GM19035 (cell line): ENCODE measurements at regions not wholly inside any gene's neighbourhood (a gene's known extent, or its start where the extent isn't known, plus 50 kb on each side); places are given as distances from the start of the nearest gene placed in this dataset.
"Not testable (repeated sequence)": the region's sequence is repeated elsewhere in the genome, so short reads cannot be mapped to it uniquely, and the experiment has no call there.

ENCODE experiments used
- ATAC-seq: cut with Tn5 transposase; IDR thresholded peaks from one replicate; pipeline ENCODE4 v1.9.1; 2021; ENCODE audit not compliant: unreplicated experiment

DNA sequence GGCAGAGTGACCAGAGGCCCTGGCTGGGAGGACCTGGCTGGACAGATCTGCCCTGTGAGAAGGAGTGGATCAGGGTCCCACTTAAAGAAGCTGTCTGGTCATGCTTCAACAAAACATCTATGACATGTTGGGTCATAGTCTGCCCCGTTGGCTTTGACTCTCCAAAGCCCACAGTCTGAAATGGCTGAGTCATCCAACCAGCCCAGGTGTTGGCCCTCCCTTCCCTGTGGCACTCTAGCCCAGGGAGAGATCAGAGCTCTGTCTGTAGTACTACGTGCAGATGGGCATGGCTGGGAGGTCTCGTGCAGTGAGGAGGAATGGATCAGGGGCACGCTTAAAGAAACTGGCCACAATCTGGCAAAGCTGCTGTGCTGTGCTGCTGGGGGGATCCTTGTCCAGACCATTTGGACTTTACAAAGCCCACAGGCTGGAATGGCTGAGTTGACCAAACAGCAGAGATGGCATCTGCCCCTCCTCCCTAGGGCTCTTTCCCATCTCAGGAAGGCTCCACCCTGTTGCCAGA is 206.1 kb downstream of the TUSC1 start:
- ATAC-seq, result no peak

DNA sequence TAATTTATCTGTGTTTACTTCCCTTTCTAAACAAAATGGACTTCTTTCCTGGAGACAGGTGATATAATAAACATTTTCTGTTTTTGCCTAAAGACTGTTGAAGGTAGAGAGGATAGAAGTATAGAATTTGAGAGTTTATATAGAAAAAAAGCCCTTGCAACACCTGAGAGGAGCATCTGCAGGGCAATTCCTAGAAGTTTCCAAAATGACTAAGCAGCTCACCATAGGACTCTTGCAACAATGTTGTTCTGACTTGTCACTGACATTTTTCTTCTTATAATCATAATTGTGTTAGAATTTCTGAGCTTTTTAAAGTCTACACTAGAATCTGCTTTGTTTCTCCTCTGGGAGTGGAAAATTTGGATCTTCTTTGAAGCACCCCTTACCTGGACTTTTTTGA is 216.8 kb downstream of the TUSC1 start:
- no peak for ATAC-seq

DNA sequence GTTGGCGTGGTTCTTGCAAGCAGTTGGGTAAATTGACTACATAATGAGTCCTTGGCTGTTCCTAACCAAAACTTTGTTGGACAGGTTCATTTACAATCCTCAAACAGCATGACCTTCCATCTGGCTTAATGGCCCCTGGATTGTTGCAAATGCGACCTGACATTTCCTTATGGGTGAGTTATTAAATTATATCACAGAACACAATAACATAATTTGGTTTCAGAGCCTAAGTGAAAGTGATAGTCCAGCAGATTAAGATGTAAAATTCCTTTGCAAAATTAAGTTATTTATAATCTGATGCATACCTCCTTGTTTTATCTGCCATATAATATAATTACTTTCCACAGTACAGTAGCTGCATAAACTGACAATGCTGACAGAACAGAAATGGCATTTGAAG is 224.4 kb downstream of the TUSC1 start:
- no peak for ATAC-seq

DNA sequence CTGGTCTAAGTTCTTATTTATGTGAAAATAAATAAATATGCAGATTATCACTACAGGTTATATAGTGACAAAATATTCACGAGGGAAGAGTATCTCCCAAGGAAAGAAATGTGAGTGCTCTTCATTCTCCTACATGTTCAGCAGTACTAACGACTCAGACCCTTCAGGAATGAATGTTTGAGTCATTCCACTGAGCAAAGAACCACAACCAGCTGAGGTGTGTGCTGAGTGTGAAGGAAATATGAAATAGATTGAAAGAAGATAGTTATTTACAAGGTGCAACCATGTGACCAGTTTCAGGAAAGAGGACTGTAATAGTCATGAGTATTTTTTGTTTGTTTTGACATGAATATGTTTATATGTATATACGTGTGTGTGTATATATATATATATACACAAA is 228.7 kb downstream of the TUSC1 start:
- ATAC-seq, result no peak

DNA sequence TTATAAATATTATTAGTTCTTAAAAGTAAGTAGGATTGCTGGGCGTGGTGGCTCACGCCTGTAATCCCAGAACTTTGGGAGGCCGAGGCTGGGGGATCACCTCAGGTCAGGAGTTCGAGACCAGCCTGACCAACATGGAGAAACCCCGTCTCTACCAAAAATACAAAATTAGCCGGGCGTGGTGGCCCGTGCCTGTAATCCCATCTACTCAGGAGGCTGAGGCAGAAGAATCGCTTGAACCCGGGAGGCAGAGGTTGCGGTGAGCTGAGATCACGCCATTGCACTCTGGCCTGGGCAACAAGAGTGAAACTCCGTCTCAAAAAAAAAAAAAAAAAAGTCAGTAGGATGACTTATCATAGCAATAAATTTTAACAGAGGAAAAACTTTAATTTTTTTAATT is 232.5 kb downstream of the TUSC1 start:
- ATAC-seq, result not testable (repeated sequence)

DNA sequence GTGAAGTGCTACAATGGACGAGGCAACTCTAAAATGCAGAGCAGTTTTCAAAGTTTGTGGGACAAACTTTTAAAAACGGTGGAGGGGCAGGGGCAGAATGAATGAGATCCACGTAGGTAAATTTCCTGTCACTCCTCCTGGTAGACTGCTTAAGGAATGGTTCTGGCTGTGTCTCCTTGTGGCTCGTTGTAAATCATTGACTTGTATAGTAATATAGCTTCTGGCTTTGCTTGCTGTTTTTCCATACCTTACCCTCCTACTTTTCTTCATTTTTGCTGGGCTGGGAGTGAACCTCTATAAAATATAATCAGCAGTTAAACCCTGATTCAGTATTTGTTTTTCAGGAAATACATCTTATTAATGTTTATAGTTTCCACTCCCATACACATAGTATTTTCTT is 235.7 kb downstream of the TUSC1 start:
- no peak for ATAC-seq

DNA sequence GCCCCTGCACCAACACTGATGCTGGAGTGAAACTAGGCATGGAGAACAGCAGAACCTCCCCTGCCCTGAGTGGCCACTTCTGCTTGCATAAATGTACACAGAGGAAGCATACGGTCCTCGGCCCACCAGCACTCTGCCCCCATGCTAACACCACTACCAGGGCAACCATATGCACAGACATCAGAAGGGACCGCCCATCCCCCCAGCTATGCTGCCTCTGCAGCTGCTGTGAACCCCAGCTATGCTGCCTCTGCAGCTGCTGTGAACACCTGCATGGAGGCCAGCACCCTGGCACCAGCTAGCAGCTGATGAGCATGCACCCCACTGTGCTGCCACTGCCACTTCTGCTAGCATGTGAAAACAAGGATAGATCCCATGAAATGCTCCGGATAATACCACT is 250.3 kb downstream of the TUSC1 start:
- ATAC-seq, result no peak

DNA sequence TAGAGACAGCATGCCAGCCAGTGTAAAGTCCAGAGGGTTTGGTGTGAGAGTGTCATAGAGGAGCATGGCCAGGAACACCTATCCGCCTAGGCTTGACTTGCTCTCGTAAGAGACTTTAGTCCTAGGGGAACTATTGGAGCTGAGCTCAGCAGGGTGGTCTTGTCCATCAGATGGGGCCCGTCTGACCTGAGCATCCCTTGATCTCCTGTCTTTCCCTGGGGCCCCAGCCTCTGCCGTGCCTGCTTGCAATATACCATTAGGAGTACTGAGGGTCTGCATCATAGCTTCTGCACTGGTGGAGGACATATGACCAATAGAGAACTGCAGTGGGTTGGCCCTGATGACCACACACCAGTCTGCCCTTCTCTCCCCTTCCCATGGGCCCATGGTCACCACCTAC is 251.0 kb downstream of the TUSC1 start:
- ATAC-seq, result no peak

DNA sequence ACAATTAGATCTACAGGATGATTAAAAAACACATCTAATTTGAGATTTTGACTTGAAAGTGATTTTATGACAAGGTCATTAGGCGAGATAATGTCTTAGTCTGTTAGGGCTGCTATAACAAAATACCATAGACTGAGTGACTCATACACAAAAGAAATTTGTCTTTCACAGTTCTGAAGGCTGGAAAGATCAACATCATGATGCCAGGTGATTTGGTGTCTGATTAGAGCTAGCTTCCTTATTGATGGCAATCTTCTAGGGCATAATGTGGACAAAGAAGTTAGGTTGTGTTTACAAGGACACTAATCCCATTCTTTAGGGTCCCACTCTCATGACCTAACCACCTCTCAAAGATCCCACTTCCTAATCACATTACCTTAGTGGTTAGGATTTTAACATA is 256.7 kb downstream of the TUSC1 start:
- no peak for ATAC-seq

DNA sequence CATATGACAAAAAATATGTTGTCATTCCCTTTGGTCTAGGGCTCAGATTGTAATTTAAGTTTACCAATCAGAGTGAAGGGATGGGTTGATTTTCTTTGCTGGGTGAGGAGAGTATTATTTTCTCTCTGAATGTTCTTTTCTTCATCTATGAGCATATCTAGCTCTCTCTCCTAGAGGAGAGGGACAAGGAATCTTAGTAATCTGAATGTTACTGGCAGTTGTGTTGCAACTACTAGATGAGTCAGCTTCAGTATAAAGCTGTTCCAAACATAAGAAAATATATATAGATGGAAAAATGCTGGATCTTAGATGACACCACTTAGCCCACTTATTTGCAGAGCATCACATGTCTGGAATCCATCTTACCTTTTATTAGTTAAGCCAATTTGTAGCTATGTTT is 259.3 kb downstream of the TUSC1 start:
- ATAC-seq, result no peak

DNA sequence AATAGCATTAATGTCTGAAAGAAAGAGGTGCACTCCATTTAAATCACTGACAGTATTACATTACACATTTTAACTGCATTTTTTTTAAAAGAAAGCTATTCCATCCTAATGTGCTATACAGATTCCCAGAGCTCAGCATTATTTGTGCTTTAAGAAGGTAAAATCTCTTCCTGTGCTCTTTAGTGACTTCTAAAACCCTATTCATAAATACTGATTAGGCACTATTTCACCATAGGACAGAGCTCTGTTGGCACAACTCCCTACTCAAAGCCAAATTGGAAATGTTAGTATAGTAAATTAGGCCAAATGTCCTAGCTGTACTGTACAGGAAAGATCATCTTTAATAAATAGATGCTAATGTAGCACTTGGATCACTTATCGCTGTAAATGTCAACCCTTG is 262.5 kb downstream of the TUSC1 start:
- no peak for ATAC-seq

DNA sequence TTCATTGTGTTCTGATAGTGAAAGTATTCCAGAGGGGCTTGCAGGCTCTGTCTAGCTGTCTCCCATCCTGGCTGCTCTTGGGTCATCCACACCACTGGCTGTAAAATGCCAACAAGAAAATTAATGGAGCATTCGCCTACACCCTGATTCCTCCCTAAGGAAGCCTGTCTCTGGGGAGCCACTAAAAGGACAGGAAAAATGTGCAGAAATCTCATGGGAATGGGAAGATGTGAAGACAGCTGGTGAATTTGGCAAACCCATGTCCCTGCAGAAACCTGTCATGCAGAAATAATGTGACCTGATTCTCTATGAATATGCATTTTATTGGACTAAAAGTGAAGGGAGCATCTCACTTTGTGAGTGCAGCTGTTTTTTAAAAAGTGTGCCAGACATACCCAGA is 265.6 kb downstream of the TUSC1 start:
- no peak for ATAC-seq

DNA sequence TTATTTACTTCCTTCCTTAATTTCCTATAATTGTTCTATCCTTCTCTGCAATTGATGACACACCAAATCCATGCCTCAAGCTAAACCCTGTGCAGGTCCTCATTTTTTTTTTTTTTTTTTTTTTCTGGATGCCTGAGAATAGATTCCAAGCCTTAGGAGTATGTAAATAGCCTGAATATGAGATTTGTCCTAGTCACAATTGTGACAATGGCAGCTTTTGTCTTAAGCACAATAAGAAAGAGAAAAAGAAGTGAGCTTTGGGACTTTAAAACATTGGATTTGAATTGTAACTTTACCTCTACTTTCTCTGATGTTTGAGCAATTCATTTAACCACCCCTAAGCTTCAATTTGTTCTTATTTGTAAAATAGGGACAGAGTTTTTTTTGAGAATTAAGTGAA is 280.5 kb downstream of the TUSC1 start:
- ATAC-seq, result no peak

DNA sequence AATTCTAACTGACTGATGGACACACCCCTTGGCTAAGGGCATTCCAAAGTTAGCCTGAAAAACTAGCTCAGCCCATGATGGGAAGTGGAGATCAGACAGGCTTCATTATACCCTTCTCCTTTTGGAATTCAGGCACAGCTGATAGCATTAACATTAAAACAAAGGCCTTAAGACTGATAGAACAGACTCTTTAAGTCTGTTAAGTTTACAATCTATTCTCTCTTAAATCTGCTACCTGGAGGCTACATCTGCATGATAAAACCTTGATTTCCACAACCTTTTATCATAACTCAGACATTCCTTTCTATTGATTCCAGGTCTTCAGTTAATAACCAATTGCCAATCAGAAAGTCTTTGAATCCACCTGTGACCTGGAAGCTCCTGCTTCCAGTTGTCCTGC is 281.4 kb downstream of the TUSC1 start:
- no peak for ATAC-seq

DNA sequence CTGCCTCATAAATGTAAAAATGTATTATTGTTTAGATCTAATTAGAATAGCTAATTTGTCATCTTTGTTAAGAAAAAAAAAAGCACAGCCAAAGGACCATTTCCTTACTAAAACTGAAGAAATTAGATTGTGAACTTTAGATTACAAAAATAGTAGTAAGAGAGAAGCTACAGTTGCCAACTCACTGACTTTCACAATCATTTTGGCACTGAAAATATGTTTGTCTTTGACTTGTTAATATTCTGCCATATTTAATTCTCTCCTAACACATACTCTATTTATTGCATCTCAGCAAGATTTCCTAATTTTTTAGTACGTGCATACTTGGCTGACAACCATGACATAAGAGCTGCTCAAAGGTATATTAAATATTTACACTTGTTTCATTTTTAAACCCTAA is 297.1 kb downstream of the TUSC1 start:
- no peak for ATAC-seq

DNA sequence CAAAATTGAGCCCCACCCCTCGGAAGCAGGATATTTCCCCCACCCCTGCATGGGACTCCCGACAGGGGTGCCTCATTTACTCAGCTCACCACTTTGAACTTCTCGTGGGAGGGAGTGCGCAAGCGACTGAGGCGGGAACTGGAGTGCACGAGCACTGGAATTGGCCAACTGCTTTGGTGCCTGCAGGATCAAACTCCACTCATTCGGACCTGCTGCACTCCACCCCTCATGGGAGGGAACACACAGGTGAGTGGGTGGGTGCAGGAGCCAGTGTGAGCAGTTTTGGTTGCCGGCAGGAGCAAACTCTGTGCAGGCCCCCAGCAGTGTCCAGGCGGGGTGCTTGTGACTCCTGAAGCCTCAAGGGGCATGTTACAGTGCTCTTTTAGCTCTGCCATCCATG is 301.2 kb downstream of the TUSC1 start:
- ATAC-seq, result no peak

DNA sequence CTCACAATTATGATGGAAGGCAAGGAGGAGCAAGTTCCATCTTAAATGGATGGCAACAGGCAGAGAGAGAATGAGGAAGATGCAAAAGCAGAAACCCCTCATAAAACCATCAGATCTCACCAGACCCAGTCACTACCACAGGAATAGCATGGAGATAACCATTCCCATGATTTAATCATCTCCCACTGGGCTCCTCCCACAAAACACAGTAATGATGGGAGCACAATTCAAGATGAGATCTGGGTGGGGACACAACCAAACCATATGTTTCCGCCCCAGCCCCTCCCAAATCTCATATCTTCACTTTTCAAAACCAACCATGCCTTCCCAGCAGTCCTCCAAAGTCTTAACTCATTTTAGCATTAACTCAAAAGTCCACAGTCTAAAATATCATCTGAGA is 304.0 kb downstream of the TUSC1 start:
- no peak for ATAC-seq

DNA sequence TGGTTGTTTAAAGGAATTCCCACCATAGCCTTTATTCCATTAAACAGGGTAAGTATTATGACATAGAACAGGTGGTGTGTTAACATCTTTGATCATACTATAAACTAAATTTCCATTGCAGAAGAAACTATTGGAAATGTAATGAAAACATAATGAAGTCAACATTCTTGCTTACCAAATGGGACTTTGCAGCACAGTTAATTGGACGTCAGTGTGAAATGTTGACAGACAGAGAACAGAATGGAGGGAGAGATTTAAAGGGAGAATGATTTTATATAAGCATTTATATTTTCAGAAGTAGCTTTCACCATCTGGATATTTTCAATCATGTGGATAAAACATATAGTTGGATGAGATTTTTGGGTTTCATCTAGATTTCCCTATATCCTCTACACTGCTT is 311.3 kb downstream of the TUSC1 start:
- no peak for ATAC-seq

DNA sequence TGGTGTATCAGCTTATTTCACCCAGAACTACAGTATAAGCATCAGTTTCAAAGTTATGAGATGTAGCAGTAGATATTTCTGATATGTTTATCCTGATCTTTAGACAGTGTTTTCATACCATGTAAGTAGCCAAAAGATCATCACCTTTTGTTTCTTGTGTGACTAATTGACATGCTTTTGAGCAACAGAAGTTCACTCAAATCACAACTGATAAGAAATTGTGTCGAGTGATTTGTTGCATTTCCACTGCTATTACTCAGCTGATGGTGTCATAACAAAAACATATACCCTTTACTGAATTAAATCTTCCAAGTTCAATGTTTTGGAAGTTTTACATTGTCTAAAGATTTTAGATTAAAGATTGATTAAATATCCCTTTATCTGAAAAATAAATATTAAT is 324.5 kb downstream of the TUSC1 start:
- ATAC-seq, result no peak

DNA sequence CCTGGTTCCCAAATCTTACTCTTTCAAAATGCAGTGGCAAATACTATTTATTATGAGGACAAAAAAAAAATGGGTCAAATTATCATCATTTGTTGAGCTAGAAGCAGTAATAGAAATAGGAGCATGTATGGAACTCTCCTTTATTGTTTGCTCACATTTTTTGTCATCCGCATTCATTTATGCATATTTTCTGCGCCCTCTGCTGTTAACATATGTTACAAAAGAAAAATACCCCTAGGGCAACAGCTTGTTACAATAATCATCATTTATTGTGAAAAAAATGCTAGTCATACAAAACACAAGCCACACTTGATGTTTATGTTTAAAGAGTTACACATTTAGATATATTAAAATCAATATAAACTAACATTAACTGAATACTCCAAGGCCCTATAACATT is 328.2 kb downstream of the TUSC1 start:
- no peak for ATAC-seq

DNA sequence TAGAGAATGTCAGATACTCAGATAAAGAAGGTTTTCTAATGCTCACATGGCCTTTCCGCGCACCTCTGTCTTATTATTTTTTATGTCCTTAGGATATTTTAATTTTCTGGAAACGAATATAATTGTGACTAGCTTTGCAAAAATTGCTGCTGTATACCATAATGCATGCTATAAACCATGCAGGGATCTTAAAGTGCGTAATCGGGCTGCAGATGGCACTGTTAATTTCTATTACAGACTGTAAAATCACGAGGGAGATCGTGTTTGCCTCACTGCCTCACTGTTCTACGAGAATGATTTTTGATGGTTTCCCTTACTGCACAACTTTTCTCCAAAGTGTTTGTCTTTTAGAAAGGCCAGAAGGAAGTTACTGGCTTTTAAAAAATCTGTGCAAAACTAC is 356.1 kb downstream of the TUSC1 start:
- no peak for ATAC-seq

DNA sequence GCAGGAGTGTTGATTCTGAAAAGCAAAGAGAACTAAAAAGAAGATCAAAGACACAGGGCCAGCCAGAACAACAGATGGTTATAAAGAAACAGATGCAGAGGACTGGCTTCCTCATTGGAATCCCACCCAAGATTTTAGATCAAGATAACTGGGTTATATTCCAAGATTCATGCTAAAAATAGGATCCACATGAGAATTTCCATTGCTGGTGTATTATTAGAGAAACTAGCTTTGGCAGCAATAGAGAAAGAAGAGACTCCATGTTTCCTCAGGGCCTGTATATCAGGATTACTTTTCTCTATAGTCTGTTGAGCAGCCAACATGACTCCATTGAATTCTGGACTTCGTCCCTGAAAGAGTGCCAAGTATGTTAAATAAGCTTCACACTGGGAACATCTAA is 367.3 kb downstream of the TUSC1 start:
- ATAC-seq, result no peak

DNA sequence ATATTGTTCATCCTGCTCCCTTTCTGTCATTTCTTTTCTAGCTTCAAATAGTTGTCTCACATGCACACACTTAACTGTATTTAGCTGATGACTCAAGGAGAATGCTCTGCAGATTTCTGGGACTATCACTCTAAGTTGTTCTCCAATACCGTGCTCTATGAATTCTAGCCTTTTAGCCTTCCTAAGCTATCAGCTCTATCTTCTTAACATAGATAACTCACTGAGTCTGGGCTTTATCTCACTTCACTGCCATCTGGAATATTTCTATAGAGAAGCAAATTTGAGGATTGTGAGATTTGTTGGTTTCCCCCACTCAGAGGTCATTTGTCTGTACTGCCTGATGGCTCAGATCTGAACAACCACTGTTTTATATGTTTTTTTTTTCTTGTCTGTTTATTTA is 369.7 kb downstream of the TUSC1 start:
- ATAC-seq, result no peak

DNA sequence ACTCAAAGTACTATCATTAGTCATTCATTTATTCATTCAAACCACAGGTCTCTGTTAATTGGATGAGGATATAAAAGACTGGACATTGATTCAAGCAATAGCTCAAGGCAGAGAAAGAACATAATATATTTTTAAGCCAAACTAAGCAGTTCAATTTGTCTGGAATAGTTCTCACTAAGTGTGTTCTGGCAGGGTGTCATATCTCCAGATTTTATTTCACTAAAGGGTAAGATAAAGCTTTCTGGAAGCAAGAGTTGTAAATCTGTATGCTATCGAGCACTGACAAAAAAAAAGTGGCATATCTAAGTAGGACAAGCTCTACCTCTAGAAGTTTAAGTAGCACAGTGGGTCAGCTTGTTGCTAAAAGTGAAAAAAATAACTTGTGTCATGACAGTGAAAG is 375.6 kb downstream of the TUSC1 start:
- ATAC-seq, result no peak
